NCI-H82 (cell line): ENCODE measurements at regions not wholly inside any gene's neighbourhood (a gene's known extent, or its start where the extent isn't known, plus 50 kb on each side); places are given as distances from the start of the nearest gene placed in this dataset.
"Not testable (repeated sequence)": the region's sequence is repeated elsewhere in the genome, so short reads cannot be mapped to it uniquely, and the experiment has no call there.

Source experiments
- DNase-seq: peaks from one replicate; lab custom pipeline; 2025; lab: John Stamatoyannopoulos, UW

DNA sequence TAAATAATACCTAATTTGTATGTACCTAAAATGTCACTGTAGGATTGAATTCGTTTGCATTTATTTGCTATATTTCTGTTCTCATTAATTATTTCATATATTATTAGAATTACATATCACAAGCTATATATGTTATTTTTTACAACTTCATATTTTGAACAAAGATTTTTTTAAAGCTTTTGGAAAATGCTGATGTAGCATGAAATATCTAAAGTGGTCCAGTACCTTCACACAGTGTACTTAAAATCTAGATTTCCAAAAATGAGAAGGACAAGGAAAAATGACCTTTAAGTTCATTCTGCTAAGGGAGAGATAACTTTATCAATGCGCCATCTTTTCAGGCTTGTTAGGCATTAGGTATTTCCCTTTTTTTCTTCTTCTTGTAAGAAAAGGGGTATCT, 71.8 kb downstream of the LARP7 start:
- no peak for DNase-seq

GRCh38 chr4:112714922-112715901, 78.3 kb downstream of the LARP7 start:
- DNase-seq = no peak

DNA sequence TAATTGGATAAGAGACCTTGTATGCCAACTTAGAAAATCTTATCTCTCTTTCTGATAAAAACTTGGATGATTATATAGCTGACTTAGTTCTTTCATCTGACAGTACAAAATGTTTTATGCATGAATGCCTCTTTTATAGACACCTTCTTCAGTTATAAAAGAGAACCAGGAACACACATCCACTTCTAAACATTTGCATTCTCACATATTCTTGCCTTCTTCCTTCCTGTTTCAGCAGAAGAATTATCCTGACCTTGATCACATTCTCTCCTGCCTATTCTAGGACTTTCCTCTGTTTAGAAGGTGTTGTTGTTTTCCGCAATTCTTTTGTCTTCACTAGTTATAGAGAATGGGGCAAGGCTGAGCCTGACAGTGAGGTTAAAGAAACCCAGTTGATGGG, 80.9 kb downstream of the LARP7 start:
- DNase-seq = no peak

DNA sequence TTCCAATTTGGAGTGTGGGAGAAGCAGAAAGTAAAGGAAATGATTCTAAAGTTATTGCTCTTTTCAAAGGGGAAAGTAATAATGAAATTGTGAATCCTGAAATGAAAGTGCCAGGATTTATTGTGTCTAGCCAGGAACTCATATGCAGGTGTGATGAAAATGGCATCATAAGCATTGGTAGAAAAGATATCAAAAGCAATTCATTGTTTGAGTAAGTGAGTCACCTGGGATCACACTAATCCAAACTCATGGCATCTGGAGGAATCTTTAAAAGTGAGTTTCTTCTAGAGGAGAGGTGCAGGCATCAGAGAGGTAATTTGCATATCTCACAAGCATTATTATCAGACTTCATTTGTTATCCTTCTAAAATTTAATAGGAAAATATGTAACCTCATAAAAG, 84.7 kb downstream of the LARP7 start:
- DNase-seq = no peak

GRCh38 chr4:112726041-112726440, 89.1 kb downstream of the LARP7 start:
- no peak for DNase-seq

GRCh38 chr4:112727728-112728127, 90.8 kb downstream of the LARP7 start:
- not testable (repeated sequence) for DNase-seq

GRCh38 chr4:112731715-112732114, 94.8 kb downstream of the LARP7 start:
- no peak for DNase-seq

GRCh38 chr4:112732142-112732541, 95.2 kb downstream of the LARP7 start:
- DNase-seq = no peak

DNA sequence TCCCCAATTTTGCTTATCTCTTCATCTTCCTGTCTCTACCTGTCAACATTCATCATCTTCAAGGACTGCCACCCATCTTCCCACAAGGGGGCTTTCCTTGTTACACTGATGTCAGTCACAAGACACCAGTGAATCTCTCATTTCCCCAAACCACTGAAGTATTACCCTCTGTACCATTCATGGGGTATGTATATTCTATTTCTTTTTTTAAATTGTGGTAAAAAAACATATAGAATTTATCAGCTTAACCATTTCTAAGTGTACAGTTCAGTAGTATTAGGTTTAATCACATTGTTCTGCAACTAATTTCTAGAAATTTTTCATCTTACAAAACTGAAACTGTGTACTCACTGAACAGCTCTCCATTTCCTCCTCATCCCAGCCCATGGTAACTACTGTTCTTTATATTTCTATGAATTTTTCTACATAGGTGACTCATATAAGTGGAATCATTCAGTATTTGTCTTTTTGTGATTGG, 98.6 kb downstream of the LARP7 start:
- DNase-seq = peak; percentile 3

DNA sequence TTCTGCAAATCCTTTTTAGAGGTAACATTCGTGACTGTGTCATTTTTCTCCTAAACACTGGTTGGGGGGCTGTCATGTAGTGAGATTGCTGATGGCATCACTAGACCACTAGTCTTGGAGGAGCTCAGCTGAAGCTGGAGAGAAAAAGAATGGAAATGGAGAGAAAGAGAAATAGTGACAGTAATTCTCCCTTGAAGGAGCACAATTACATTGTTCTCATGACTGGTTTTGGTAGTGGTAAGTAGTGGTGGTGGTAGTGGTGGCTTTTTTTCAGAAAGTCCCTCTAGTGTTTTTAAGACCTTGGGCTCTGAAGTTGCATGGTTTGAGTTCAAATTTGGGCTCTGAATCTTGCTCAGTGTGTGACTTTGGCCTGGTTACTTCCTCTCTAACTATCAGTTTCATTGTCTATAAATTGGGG, 99.8 kb downstream of the LARP7 start:
- DNase-seq = no peak

GRCh38 chr4:112739442-112739841, 102.5 kb downstream of the LARP7 start:
- DNase-seq = no peak

DNA sequence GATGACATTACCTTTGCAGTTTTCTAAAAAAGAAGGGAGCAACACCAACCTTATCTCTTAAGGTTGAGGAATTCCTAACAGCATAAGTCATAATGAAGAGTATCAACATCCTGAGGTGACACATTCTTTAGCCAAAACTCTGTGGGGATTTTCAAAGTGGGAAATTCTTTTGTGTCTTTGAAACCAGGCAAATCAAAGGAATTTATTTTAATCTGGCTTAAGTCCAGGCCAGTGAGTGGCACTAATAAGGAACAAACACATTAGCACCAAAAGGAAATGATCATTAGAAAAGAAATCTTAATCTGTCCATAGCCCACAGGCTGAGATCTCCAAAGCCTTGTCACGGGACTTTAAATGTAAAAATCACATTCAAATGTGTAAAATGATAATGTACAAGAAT, 110.1 kb downstream of the LARP7 start:
- peak; percentile 7 for DNase-seq

DNA sequence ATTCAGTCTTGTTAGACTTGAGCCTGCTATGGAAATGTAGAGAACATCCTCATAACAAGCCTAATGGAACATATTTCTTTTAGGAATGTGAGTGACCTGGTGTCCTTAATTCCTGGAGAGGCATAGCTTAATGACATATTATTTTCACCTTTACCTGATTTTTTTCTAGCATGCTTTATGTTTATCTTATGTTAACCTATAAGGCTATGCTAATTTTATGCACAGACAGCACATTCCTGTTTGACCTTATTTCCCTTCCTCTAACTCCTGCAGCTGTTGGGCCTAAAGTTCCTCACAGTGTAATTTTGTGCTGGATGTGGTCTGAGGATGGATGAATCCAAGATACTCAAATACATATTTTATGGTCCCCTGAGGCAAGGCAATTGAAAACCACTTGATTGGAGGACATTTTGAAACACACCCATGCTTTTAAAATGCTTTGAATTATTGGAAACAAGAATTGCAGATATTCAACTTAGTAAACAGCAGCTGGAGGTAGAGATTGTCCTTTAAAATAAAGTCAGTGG, 111.5 kb downstream of the LARP7 start:
- DNase-seq = no peak

DNA sequence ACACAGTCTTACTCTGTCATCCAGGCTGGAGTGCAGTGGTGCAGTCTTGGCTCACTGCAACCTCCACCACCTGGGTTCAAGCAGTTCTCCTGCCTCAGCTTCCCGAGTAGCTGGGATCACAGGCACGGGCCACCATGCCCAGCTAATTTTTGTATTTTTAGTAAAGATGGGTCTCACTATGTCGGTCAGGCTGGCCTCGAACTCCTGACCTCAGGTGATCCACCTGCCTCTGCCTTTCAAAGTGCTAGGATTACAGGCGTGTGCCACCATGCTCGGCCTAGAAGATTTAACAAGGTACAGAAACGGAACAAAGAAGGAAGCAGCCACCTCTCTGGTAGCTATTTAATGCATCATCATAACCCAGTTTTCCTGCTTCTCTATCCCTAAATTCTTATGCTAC, 113.8 kb downstream of the LARP7 start:
- not testable (repeated sequence) for DNase-seq

DNA sequence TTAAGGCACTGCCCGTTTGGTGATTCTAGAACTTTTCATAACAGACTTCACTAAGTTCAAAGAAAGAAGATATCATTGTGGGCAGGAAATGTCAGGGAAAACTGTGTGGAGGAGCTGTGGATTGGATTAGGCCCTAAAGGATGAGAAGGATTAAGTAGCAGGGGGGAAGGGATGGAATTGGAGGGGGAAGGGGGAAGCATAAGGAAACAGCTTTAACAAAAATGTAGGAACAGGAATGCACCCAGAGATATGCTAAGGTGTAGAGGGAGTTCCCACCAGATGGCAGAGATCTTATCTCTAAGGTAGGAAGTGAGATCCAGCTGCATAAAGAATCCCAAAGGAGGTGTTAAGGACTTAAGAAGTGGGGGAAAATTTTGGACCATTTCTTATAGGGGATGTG, 114.5 kb downstream of the LARP7 start:
- peak; percentile 74 for DNase-seq

DNA sequence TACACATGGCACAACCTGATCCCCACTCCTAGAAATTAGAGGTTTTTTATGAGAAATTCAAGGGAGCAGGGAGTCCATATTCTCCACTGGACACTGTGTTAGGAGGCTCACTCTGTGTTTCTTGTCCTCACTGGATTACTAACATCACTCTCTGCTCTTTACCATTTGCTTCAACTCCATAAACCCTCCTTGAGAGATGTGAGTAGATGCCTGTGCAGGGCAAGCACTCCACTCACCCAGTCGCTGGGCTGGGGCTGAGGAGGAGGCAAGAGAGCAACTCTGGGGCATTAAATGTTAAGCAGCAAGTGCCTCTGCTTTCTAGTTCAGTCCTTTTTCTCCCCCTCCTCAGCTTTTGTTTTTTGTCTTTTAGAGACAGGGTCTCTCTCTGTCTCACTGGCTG, 115.1 kb downstream of the LARP7 start:
- DNase-seq = peak; percentile 13

DNA sequence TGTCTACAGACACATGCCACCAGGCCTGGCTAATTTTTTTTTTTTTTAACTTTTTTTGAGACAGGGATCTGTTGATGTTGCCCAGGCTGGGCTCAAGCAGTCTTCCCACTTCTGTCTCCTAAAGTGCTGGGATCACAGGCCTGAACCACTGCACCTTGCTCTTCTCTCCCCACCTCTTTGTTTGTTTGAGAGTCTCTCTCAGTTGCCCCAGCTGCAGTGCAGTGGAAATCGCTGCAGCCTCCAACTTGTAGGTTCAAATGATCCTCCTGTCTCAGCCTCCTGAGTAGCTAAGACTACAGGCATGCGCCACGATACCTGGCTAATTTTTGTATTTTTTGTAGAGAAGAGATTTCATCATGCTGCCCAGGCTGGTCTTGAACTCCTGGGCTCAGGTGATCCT, 115.6 kb downstream of the LARP7 start:
- no peak for DNase-seq

GRCh38 chr4:112753333-112753732, 116.4 kb downstream of the LARP7 start:
- DNase-seq = no peak

DNA sequence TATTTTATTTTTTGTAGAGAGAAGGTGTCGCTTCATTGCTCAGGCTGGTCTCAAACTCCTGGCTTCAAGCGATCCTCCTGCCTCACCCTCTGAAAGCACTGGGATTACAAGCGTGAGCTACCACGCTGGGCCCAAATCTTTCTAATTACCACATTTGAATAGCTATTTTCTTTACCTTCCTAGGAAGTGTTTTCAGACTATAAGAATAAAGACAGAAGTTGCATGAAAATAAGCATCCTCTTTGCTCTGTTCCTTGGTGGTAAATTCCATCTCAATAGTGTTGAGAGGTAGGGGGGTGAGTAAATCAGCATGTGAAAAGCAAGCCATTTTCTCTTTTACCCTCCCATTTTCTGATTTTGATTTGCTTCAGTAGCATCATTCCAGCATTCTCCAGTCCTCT, 122.4 kb downstream of the LARP7 start:
- no peak for DNase-seq

DNA sequence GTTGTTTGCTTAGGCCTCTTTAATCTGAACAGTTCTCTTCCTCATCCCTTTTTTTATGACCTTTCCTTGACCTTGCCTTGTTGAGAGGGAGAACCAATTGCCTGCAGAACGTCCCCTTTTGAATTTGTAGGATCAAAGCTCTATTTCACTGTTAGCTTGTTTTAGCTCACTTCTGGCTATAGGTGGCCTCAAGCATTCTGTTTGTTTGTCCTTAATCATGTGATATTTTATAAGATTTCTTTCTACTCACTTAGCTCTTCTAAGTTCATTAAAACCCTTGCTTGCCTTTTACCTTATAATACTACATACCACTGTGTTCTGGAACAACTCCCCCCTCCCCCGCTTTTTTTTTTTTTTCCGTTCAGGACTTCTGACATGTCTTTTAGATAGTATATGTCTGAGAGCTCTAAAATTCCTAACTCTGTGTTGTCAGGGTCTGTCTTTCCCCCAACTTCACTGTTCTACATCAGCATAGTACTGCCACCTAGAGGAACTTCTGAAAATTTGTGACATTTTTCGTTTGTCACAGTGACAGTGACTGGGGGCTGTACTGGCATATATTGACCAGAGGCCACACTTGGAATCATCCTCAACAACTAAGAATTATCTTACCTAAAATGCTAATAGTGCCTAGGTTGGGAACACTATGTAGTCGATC, 128.5 kb downstream of the LARP7 start:
- DNase-seq = peak; percentile 67

GRCh38 chr4:112766422-112766821, 129.5 kb downstream of the LARP7 start:
- DNase-seq = peak; percentile 83

GRCh38 chr4:112767386-112767785, 130.4 kb downstream of the LARP7 start:
- DNase-seq = no peak

- DNase-seq = no peak
Measured at GRCh38 chr4:112770114-112770513, 133.2 kb downstream of the LARP7 start.
